Subcutaneous abdominal adipose tissue (tissue), 5 donors: ENCODE measurements at regions not wholly inside any gene's neighbourhood (a gene's known extent, or its start where the extent isn't known, plus 50 kb on each side); places are given as distances from the start of the nearest gene placed in this dataset.

ENCODE experiments used
- H3K27ac ChIP-seq: one replicate; pipeline ENCODE4 v1.7.0; 2013; ENCODE audit warnings: low read depth, mild to moderate bottlenecking, inconsistent platforms, low read length, moderate library complexity
- H3K27me3 ChIP-seq, 5 donors: one replicate each; pipeline ENCODE4 v1.7.0; 2013; ENCODE audit warnings: low read length in 5 of 5, inconsistent platforms in 1 of 5; ENCODE audit not compliant: control insufficient read depth in 5 of 5, insufficient read depth in 4 of 5
- H3K36me3 ChIP-seq, 5 donors: one replicate each; pipeline ENCODE4 v1.7.0; 2013; ENCODE audit warnings: low read length in 5 of 5; ENCODE audit not compliant: control insufficient read depth in 5 of 5, insufficient read depth in 5 of 5
- H3K4me1 ChIP-seq, 5 donors: one replicate each; pipeline ENCODE4 v1.7.0; 2013; ENCODE audit warnings: low read length in 5 of 5, mild to moderate bottlenecking in 3 of 5, moderate library complexity in 1 of 5; ENCODE audit not compliant: control insufficient read depth in 5 of 5, insufficient read depth in 5 of 5
- H3K4me3 ChIP-seq, 5 donors: one replicate each; pipeline ENCODE4 v1.7.0; 2013; ENCODE audit warnings: low read length in 5 of 5, low read depth in 1 of 5
- H3K9ac ChIP-seq, 5 donors: one replicate each; pipeline ENCODE4 v1.7.0; 2013; ENCODE audit warnings: low read length in 5 of 5, mild to moderate bottlenecking in 4 of 5, moderate library complexity in 3 of 5
- H3K9me3 ChIP-seq, 5 donors: one replicate each; pipeline ENCODE4 v1.7.0; 2013; ENCODE audit warnings: low read length in 5 of 5; ENCODE audit not compliant: control insufficient read depth in 5 of 5
- donor health status: healthy.
- donor health status: healthy.
- donor health status: healthy.
- donor health status: healthy.
- donor health status: healthy.

DNA sequence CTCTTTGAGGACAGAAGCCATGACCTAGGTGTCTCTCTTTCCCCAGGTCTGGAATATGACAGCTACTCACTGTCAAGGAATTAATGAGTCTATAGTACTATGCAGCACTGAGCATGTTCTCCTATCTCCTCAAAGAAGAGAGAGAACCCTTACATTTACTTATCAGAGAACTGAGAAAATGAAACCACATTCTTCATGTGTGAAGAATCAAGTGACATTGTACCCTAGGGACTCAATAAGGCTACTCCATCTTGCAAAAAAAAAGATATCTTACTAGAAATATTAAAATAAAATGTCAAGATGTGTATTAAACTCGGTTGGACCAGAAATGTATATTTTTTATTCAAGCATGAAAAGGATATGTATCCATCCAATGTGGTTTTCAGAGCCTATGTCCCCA lies 133.2 kb upstream of the COL8A1 start:
- H3K4me1 ChIP-seq, result peaks cover 5 to 63% (median 59%) of the 10 kb centered on the region in 5 donors

DNA sequence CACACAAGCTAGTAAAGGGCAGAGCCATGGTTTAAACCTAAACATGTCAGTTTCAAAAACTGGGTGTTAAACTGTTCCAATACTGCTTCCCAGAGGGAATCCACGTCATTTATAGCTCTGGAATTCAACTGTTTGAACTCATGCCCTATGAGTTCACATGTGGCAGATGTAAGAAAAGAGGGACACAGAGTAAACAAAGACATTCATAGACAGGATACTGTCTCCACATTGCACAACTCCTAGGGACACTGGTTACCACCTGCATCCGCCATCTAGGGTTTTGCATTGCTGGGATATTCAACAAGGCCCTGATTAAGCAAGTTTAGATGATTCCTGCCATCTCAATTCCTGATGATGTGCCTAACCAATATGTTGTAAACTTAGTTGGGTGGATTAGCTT lies 134.1 kb upstream of the COL8A1 start:
- Histone ChIP-seq H3K36me3 (no peaks in the 10 kb centered on the region), H3K9ac (no peak overlapping the region), H3K9me3 (no peaks in the 10 kb centered on the region), H3K4me3 (no peak overlapping the region), H3K27ac (peak overlapping the region; percentile 90), H3K27me3 (no peaks in the 10 kb centered on the region), H3K4me1 (peaks cover 5 to 69% (median 66%) of the 10 kb centered on the region in 5 donors)

More for the DNA sequence above, 133.2 kb upstream of the COL8A1 start:
- H3K9ac ChIP-seq, result no peak overlapping the region
- no peak overlapping the region for H3K4me3 ChIP-seq
- no peaks in the 10 kb centered on the region for H3K27me3 ChIP-seq
- H3K9me3 ChIP-seq, result no peaks in the 10 kb centered on the region
- H3K27ac ChIP-seq, result peak overlapping the region; percentile 90
- no peaks in the 10 kb centered on the region for H3K36me3 ChIP-seq

DNA sequence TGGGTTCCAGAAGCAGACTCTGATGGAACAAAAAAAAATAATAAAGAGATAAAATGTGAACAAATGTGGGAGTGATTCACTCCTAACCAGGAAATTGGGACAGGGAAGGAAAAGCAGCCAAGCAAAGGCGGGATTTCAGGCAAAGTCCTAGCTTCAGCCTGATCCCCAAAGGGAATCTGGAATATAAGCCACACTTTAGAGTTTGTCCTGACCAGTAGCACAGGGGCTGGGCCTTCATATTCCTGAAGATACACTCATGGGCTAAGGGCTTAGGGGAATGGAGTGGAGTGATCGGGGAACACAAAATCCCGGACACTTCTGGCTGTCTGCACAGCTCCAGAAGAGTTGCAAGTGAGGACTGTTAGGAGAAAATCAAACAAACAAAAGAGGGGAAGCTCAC lies 135.0 kb upstream of the COL8A1 start:
- Histone ChIP-seq H3K9ac (peak overlapping the region in 4 of 5 donors; percentile 30 to 42 (median 38)), H3K27me3 (no peaks in the 10 kb centered on the region), H3K4me3 (no peak overlapping the region), H3K9me3 (no peaks in the 10 kb centered on the region), H3K4me1 (peaks cover 4 to 64% (median 57%) of the 10 kb centered on the region in 5 donors), H3K27ac (peak overlapping the region; percentile 90), H3K36me3 (no peaks in the 10 kb centered on the region)

DNA sequence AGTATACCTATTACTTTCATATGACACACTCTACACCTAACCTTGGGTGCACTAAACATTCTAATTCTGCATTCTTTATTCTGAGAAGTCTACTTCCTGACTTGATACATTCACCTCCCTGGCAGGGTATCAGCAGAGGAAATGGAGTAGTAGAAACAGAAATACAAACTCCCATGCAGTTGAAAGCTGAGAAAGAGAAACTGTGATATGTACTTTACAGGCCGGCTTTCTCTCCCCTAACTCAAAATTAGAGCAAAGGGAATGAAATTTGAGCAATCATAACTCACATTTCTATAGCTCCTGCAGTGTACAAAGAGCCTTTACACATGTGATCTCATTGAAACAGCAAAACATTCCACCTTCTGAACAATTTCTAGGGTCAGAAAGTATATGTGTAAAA lies 135.5 kb upstream of the COL8A1 start:
- Histone ChIP-seq H3K27ac (peak overlapping the region; percentile 90), H3K4me3 (no peak overlapping the region), H3K36me3 (no peaks in the 10 kb centered on the region), H3K27me3 (no peaks in the 10 kb centered on the region), H3K9ac (peak overlapping the region in 3 of 5 donors; percentile 22 to 38 (median 30)), H3K9me3 (no peaks in the 10 kb centered on the region), H3K4me1 (peaks cover 3 to 59% (median 52%) of the 10 kb centered on the region in 5 donors)

DNA sequence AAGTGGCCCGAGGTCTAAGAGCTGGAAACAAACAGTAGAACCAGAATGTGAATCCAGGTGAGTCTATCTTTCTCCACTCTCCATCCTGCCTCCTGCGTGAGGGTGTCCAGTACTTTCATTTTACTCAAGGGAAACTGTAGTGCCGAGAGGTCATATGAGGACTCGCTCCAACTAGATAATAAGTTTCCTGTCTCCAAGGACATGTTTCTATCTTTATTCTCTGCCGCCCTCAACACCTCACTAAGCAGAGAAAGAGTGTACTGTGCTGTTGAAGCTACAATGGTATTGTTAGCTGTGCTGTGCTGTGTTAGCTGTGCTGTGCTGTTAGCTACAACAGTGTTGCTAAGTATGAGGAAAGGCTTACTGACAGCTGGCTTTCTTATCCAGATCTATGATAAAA lies 137.9 kb upstream of the COL8A1 start:
- Histone ChIP-seq H3K4me1 (peaks cover 3 to 47% (median 44%) of the 10 kb centered on the region in 5 donors), H3K27me3 (no peaks in the 10 kb centered on the region), H3K27ac (no peak overlapping the region), H3K9ac (no peak overlapping the region), H3K9me3 (no peaks in the 10 kb centered on the region), H3K4me3 (no peak overlapping the region), H3K36me3 (no peaks in the 10 kb centered on the region)

DNA sequence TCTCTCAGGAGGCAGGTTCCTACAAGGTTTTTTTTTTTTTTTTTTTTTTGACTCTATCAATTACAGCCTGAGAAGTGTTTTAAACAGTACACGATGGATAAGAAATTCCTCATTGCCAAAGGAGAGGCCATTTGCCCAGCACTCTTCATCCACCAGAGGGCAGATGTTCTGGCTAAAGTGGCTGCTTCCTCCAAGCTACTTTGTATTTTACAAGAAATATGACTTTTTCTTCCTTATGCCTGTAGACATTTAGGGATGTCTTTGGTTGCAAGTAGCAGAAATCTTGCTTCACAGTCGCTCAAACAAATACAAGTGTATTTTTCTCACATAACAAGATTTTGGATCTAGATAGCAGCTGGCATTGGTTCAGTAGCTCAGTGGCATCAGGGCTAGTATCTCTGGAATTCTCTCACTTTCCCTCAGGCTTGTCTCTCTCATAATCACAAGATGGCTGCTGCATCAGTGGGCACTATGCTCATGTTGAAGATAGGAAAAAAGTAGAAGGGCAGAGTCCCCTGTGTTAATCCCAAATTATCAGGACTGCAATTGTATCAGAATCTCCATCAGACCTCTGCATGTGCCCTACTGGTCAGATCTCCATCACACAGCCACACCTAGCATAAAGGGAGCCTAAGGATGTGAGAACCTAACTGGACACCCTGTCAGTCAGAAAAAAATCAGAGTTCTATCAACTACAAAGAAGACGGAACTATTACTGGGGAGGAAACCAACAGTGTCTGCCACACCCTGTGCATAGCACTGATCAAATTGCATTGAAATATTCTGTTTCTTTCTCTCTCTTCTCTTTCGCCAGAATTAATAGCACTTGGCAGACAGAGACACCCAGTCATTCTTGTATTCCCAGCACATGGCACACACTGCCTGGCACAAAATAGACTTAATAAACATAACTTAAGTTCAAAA lies 138.9 kb upstream of the COL8A1 start:
- Histone ChIP-seq H3K27ac (no peak overlapping the region), H3K4me1 (peaks cover 3 to 38% (median 35%) of the 10 kb centered on the region in 5 donors)

DNA sequence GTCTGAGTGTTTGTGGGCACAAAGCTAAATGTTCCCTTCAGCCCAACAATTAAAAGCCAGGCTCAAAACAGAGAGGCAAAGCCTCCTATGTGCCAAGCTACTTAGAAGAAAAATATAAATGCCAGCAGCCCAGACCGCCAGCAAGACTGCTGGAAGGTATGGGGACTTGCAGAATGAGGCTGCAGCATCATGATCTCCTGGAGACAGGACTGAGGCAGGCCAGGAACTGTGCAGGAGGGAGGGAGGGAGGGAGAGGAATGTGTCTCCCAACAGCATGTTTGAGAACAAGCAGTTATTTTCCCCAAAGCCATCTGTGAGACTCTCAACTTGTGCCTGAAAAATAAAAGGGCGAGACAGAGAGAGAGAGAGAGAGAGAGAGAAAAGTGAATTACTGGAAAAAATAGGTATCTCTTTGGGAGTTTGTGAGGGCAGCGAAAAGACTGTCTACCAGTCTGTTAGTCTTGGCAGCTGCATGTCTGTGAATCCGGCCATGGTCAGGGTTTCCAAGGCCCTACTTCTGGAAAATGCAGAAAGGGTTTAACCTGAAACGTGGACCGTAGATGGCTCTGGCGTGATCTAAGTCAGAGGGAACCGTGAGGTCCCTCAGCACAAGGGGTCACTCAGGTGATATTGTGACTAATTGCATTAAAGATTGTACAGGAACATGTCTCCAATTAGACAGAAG lies 139.7 kb upstream of the COL8A1 start:
- no peak overlapping the region for H3K27ac ChIP-seq
- H3K4me3 ChIP-seq, result no peak overlapping the region
- H3K27me3 ChIP-seq, result no peaks in the 10 kb centered on the region
- no peaks in the 10 kb centered on the region for H3K9me3 ChIP-seq
- no peaks in the 10 kb centered on the region for H3K36me3 ChIP-seq
- H3K9ac ChIP-seq, result no peak overlapping the region
- peaks cover 3 to 30% (median 27%) of the 10 kb centered on the region in 5 donors for H3K4me1 ChIP-seq

More for the DNA sequence above, 138.9 kb upstream of the COL8A1 start:
- Histone ChIP-seq H3K9me3 (no peaks in the 10 kb centered on the region), H3K4me3 (no peak overlapping the region), H3K36me3 (no peaks in the 10 kb centered on the region), H3K9ac (peak overlapping the region in 1 of 5 donors; percentile 3), H3K27me3 (no peaks in the 10 kb centered on the region)

DNA sequence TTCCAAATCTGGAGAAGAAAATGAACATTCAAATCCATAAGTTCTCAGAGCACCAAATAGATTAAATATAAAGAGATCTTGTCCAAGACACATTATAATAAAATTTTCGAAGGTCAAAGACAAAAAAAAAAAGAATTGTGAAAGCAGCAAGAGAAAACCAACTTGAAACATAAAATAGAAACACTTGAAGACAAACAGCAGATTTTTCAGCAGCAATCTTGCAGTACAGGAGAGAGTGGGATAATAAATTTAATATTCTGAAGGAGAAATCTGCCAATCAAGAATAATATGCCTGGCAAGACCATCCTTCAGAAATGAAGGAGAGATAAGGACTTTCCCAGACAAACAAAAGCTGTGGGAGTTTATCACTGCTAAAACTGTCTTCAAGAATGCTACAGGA lies 150.5 kb upstream of the COL8A1 start:
- Histone ChIP-seq H3K36me3 (no peaks in the 10 kb centered on the region), H3K27ac (no peak overlapping the region), H3K9ac (no peak overlapping the region), H3K4me3 (no peak overlapping the region), H3K27me3 (no peaks in the 10 kb centered on the region), H3K9me3 (peaks cover 0 to 12% (median 6%) of the 10 kb centered on the region in 5 donors), H3K4me1 (no peaks in the 10 kb centered on the region)

DNA sequence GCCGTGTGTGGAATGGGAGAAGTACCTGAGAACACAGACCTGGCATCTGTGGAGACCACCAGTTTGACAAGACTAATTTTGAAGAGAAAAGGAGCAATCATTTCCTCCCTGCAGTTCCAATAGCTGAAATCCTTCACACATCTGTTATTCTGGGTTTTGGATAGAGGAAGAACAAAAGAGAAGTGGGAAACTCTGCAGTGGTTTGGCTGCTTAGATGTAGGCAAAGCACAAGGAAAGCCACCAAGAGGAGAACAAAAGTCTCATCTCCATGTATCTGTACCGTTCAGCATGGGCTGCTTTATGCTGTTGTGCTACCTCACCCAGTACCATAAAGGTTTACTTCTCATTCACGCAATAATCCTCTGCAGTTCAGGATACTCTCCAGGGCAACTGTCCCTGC lies 153.1 kb upstream of the COL8A1 start:
- Histone ChIP-seq H3K27ac (no peak overlapping the region), H3K4me3 (no peak overlapping the region), H3K4me1 (no peaks in the 10 kb centered on the region), H3K36me3 (no peaks in the 10 kb centered on the region), H3K9ac (no peak overlapping the region), H3K9me3 (peaks cover 0 to 12% (median 6%) of the 10 kb centered on the region in 5 donors), H3K27me3 (no peaks in the 10 kb centered on the region)

DNA sequence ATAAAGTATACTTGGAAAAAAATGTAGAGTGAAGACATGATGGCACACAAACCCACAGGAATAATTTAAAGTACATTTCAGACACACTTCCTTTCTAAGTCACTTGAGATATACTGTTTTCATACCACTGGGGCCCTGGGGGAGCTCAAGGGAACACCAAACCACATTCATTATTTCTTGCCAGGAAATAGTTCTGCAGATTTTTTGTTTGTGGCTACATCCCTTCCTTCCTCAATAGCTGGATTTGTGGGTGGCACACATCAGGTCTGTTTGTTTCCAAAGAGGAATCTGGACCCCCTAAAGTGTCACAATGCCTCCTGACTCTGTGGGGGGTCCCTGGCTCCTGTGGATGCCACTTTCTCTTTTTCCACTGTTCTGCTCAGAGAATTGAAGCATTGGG lies 153.5 kb upstream of the COL8A1 start:
- H3K27me3 ChIP-seq, result no peaks in the 10 kb centered on the region
- H3K9ac ChIP-seq, result no peak overlapping the region
- peaks cover 0 to 12% (median 6%) of the 10 kb centered on the region in 5 donors for H3K9me3 ChIP-seq
- no peaks in the 10 kb centered on the region for H3K4me1 ChIP-seq
- H3K27ac ChIP-seq, result no peak overlapping the region
- no peak overlapping the region for H3K4me3 ChIP-seq
- no peaks in the 10 kb centered on the region for H3K36me3 ChIP-seq
